ENCODE measurements at regions not wholly inside any gene's neighbourhood (a gene's known extent, or its start where the extent isn't known, plus 50 kb on each side); places are given as distances from the start of the nearest gene placed in this dataset.

DNA sequence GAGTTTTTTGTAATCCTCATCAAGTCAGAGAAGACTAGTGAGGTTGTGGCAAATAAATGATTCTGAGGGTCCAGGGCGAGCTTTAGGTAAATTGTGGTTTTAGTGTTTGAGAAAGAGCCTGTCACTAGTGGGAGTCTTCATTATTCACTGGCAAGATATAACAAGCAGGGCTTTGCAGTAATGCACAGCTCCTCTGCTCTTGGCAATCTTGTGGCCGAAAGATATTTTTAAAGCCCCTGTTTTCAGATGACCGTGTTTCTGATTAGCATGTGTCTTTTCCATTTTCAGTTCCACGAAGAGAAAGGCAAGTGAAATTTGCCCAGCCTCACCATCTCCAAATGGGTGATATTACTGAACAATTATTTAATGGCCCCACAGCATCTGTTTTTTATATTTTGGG lies 154.0 kb upstream of the BCL6 start:
- no peaks in the 10 kb centered on the region for H3K36me3 ChIP-seq (ENCODE audit: control insufficient read depth, insufficient read depth, low read length)
- H3K4me3 ChIP-seq (ENCODE audit: low read depth, low read length) = no peak overlapping the region
- Mint-ChIP-seq H3K4me3 (ENCODE audit: unreplicated experiment) (no peak overlapping the region), H3K27ac (ENCODE audit: unreplicated experiment) (no peak overlapping the region), H3K27me3 (ENCODE audit: insufficient read depth, unreplicated experiment) (no peaks in the 10 kb centered on the region), H3K4me1 (ENCODE audit: low read depth, unreplicated experiment) (no peaks in the 10 kb centered on the region), H3K9me3 (ENCODE audit: unreplicated experiment) (no peaks in the 10 kb centered on the region), H3K36me3 (ENCODE audit: insufficient read depth, unreplicated experiment) (no peaks in the 10 kb centered on the region)
- DNase-seq = no peak
- no peaks in the 10 kb centered on the region for H3K9me3 ChIP-seq
- H3K27me3 ChIP-seq (replicated peaks; ENCODE audit: control insufficient read depth, insufficient read depth, low read length) = no peaks in the 10 kb centered on the region
- BruUV-seq (replicated peaks) = no TSS peak
- POLR2A ChIA-PET = no interaction called here
- CTCF ChIA-PET = no interaction called here
- H3K4me1 ChIP-seq = no peaks in the 10 kb centered on the region
- intact Hi-C loops (cut with micrococcal nuclease; ENCODE audit: unreplicated experiment) = no loop called here
- TF ChIP-seq, protein P1, sequence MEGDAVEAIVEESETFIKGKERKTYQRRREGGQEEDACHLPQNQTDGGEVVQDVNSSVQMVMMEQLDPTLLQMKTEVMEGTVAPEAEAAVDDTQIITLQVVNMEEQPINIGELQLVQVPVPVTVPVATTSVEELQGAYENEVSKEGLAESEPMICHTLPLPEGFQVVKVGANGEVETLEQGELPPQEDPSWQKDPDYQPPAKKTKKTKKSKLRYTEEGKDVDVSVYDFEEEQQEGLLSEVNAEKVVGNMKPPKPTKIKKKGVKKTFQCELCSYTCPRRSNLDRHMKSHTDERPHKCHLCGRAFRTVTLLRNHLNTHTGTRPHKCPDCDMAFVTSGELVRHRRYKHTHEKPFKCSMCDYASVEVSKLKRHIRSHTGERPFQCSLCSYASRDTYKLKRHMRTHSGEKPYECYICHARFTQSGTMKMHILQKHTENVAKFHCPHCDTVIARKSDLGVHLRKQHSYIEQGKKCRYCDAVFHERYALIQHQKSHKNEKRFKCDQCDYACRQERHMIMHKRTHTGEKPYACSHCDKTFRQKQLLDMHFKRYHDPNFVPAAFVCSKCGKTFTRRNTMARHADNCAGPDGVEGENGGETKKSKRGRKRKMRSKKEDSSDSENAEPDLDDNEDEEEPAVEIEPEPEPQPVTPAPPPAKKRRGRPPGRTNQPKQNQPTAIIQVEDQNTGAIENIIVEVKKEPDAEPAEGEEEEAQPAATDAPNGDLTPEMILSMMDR (IDR thresholded peaks at IDR 0.05; ENCODE audit: insufficient read depth in 1 of 2, low read depth in 1 of 2, low read length in 1 of 2, severe bottlenecking in 1 of 2, unreplicated experiment in 1 of 2) = no peak

DNA sequence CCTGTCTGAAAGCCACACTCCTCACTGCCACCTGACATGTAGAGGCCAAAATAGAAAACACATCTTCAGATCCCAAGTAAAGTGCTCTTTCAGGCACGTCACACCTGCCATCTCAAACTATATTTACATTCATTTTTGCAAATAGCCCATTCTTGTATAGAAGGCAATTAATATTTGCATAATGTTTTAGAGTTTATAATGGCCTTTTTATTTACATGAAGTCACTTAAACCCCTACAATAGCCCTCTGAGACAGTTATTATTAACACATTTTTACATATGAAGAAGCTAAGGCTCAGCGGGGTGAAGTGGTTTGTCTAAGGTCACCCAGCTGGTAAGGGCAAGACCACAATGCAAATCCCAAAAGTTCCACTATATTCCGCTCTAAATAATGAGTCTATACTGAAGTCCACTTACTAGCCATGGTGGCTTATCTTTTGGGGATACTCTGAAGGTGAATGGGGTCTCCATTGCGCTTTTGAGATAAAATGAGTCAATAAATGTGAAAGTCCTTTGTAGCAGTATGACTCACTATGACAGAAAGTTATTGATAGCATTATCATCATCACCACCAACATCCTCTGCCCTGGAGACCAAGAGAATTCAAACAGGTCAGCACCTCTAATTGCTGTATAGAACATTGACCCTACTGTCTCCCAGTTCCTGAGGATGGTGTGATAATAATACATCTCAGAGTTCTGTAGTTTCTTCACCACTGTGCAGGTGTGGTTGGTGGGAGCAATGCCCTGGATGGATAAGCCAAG lies 155.9 kb upstream of the BCL6 start:
- BruUV-seq (replicated peaks) = no TSS peak
- POLR2A ChIA-PET = no interaction called here

DNA sequence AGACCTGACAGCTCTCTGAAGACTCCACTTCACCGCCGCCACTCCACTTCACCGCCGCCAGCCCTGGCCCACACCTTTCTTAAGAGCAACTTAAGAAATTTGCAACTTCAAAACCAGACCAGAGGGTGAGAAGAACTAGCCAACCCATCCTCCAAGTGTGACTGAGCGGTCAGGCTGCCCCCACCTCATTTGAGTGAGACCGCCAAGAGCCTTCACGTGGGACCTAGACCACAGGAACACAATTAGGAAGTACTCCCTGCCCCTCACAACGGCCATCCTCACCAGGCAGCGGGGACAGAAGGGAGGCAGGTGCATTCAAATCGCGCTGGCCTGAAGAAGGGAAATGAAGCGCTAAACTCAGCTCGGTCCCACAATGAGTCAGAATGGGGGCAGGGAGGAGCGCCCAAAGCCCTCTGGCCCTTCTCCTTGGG lies 156.8 kb upstream of the BCL6 start:
- intact Hi-C loops (cut with micrococcal nuclease; ENCODE audit: unreplicated experiment) = no loop called here
- Mint-ChIP-seq H3K4me3 (ENCODE audit: unreplicated experiment) (no peak overlapping the region), H3K4me1 (ENCODE audit: low read depth, unreplicated experiment) (no peaks in the 10 kb centered on the region), H3K36me3 (ENCODE audit: insufficient read depth, unreplicated experiment) (no peaks in the 10 kb centered on the region), H3K27me3 (ENCODE audit: insufficient read depth, unreplicated experiment) (no peaks in the 10 kb centered on the region), H3K9me3 (ENCODE audit: unreplicated experiment) (no peaks in the 10 kb centered on the region), H3K27ac (ENCODE audit: unreplicated experiment) (no peak overlapping the region)
- ChIA-PET CTCF (no interaction called here), POLR2A (interaction anchor here (0.5 kb wide), 1 partner anchor 248 kb away, joined by 6 read pairs; no protein-coding TSS in a partner anchor)
- BruUV-seq (replicated peaks) = no TSS peak
- no peaks in the 10 kb centered on the region for H3K4me1 ChIP-seq
- H3K4me3 ChIP-seq (ENCODE audit: low read depth, low read length) = no peak overlapping the region
- no peaks in the 10 kb centered on the region for H3K9me3 ChIP-seq
- H3K36me3 ChIP-seq (ENCODE audit: control insufficient read depth, insufficient read depth, low read length) = no peaks in the 10 kb centered on the region
- no peak for DNase-seq
- TF ChIP-seq, protein P1 (IDR thresholded peaks at IDR 0.05; ENCODE audit: insufficient read depth in 1 of 2, low read depth in 1 of 2, low read length in 1 of 2, severe bottlenecking in 1 of 2, unreplicated experiment in 1 of 2) = no peak
- H3K27me3 ChIP-seq (replicated peaks; ENCODE audit: control insufficient read depth, insufficient read depth, low read length) = no peaks in the 10 kb centered on the region

More for the DNA sequence above, 155.9 kb upstream of the BCL6 start:
- Mint-ChIP-seq H3K4me1 (ENCODE audit: low read depth, unreplicated experiment) (no peaks in the 10 kb centered on the region), H3K27ac (ENCODE audit: unreplicated experiment) (no peak overlapping the region), H3K27me3 (ENCODE audit: insufficient read depth, unreplicated experiment) (no peaks in the 10 kb centered on the region), H3K36me3 (ENCODE audit: insufficient read depth, unreplicated experiment) (no peaks in the 10 kb centered on the region), H3K9me3 (ENCODE audit: unreplicated experiment) (no peaks in the 10 kb centered on the region), H3K4me3 (ENCODE audit: unreplicated experiment) (no peak overlapping the region)
- Histone ChIP-seq H3K4me1 (no peaks in the 10 kb centered on the region), H3K9me3 (no peaks in the 10 kb centered on the region), H3K4me3 (ENCODE audit: low read depth, low read length) (no peak overlapping the region), H3K36me3 (ENCODE audit: control insufficient read depth, insufficient read depth, low read length) (no peaks in the 10 kb centered on the region), H3K27me3 (replicated peaks; ENCODE audit: control insufficient read depth, insufficient read depth, low read length) (no peaks in the 10 kb centered on the region)
- TF ChIP-seq, protein P1 (IDR thresholded peaks at IDR 0.05; ENCODE audit: insufficient read depth in 1 of 2, low read depth in 1 of 2, low read length in 1 of 2, severe bottlenecking in 1 of 2, unreplicated experiment in 1 of 2) = no peak
- CTCF ChIA-PET = no interaction called here
- no peak for DNase-seq
- intact Hi-C loops (cut with micrococcal nuclease; ENCODE audit: unreplicated experiment) = no loop called here

Measured in Caco-2 (cell line).